ENCODE measurements at regions not wholly inside any gene's neighbourhood (a gene's known extent, or its start where the extent isn't known, plus 50 kb on each side); places are given as distances from the start of the nearest gene placed in this dataset.

- TF ChIP-seq CTCF (IDR thresholded peaks at IDR 0.05; ENCODE audit: insufficient read depth, low read length, severe bottlenecking): no peak
- no peaks in the 10 kb centered on the region for H3K36me3 ChIP-seq (ENCODE audit: control insufficient read depth, insufficient read depth, low read length)
- FAIRE-seq: no peak
- DNase-seq (ENCODE audit: low read depth): no peak
- no peaks in the 10 kb centered on the region for H3K27me3 ChIP-seq (ENCODE audit: control insufficient read depth, insufficient read depth, low read length)
- H3K4me3 ChIP-seq (ENCODE audit: low read depth, low read length): no peak overlapping the region
These were observed 287.8 kb upstream of the KITLG start for GRCh38 chr12:88868050-88868449.

GRCh38 chr12:88867510-88867909 is 287.2 kb upstream of the KITLG start:
- no peaks in the 10 kb centered on the region for H3K36me3 ChIP-seq (ENCODE audit: control insufficient read depth, insufficient read depth, low read length)
- no peak for FAIRE-seq
- no peak for DNase-seq (ENCODE audit: low read depth)
- no peaks in the 10 kb centered on the region for H3K27me3 ChIP-seq (ENCODE audit: control insufficient read depth, insufficient read depth, low read length)
- no peak overlapping the region for H3K4me3 ChIP-seq (ENCODE audit: low read depth, low read length)
- no peak for TF ChIP-seq CTCF (IDR thresholded peaks at IDR 0.05; ENCODE audit: insufficient read depth, low read length, severe bottlenecking)

- Histone ChIP-seq H3K27me3 (ENCODE audit: control insufficient read depth, insufficient read depth, low read length) (no peaks in the 10 kb centered on the region), H3K36me3 (ENCODE audit: control insufficient read depth, insufficient read depth, low read length) (no peaks in the 10 kb centered on the region), H3K4me3 (ENCODE audit: low read depth, low read length) (no peak overlapping the region)
- FAIRE-seq: no peak
- DNase-seq (ENCODE audit: low read depth): no peak
- TF ChIP-seq CTCF (IDR thresholded peaks at IDR 0.05; ENCODE audit: insufficient read depth, low read length, severe bottlenecking): no peak
These were observed 286.6 kb upstream of the KITLG start for GRCh38 chr12:88866881-88867280.

- no peaks in the 10 kb centered on the region for H3K36me3 ChIP-seq (ENCODE audit: control insufficient read depth, insufficient read depth, low read length)
- H3K4me3 ChIP-seq (ENCODE audit: low read depth, low read length): no peak overlapping the region
- peak; percentile 92 for DNase-seq (ENCODE audit: low read depth)
- no peak for TF ChIP-seq CTCF (IDR thresholded peaks at IDR 0.05; ENCODE audit: insufficient read depth, low read length, severe bottlenecking)
- no peaks in the 10 kb centered on the region for H3K27me3 ChIP-seq (ENCODE audit: control insufficient read depth, insufficient read depth, low read length)
- no peak for FAIRE-seq
These were observed 285.3 kb upstream of the KITLG start for GRCh38 chr12:88865537-88865936.

GRCh38 chr12:88860851-88861250 is 280.6 kb upstream of the KITLG start:
- TF ChIP-seq CTCF (IDR thresholded peaks at IDR 0.05; ENCODE audit: insufficient read depth, low read length, severe bottlenecking): no peak
- DNase-seq (ENCODE audit: low read depth) (no peak), FAIRE-seq (no peak)
- Histone ChIP-seq H3K27me3 (ENCODE audit: control insufficient read depth, insufficient read depth, low read length) (no peaks in the 10 kb centered on the region), H3K36me3 (ENCODE audit: control insufficient read depth, insufficient read depth, low read length) (no peaks in the 10 kb centered on the region), H3K4me3 (ENCODE audit: low read depth, low read length) (no peak overlapping the region)

- H3K4me3 ChIP-seq (ENCODE audit: low read depth, low read length): no peak overlapping the region
These were observed 275.9 kb upstream of the KITLG start for GRCh38 chr12:88856201-88856600.

More at GRCh38 chr12:88856201-88856600, 275.9 kb upstream of the KITLG start:
- DNase-seq (ENCODE audit: low read depth) (no peak), FAIRE-seq (no peak)
- Histone ChIP-seq H3K36me3 (ENCODE audit: control insufficient read depth, insufficient read depth, low read length) (no peaks in the 10 kb centered on the region), H3K27me3 (ENCODE audit: control insufficient read depth, insufficient read depth, low read length) (no peaks in the 10 kb centered on the region)
- no peak for TF ChIP-seq CTCF (IDR thresholded peaks at IDR 0.05; ENCODE audit: insufficient read depth, low read length, severe bottlenecking)
